GDM1 (cell line): ENCODE measurements at regions not wholly inside any gene's neighbourhood (a gene's known extent, or its start where the extent isn't known, plus 50 kb on each side); places are given as distances from the start of the nearest gene placed in this dataset.
"Not testable (repeated sequence)": the region's sequence is repeated elsewhere in the genome, so short reads cannot be mapped to it uniquely, and the experiment has no call there.

ENCODE experiments used
- DNase-seq: peaks from one replicate; lab custom pipeline; 2025; lab: John Stamatoyannopoulos, UW

GRCh38 chr1:234773936-234774677, 164.1 kb upstream of the IRF2BP2 start:
- no peak for DNase-seq

- DNase-seq, result peak; percentile 91
These were observed 162.6 kb upstream of the IRF2BP2 start for GRCh38 chr1:234772345-234773147.

GRCh38 chr1:234771642-234772344, 161.8 kb upstream of the IRF2BP2 start:
- no peak for DNase-seq

- no peak for DNase-seq
These were observed 161.1 kb upstream of the IRF2BP2 start for GRCh38 chr1:234770924-234771540.

- no peak for DNase-seq
These were observed 160.2 kb upstream of the IRF2BP2 start for GRCh38 chr1:234769986-234770795.

- no peak for DNase-seq
These were observed 159.5 kb upstream of the IRF2BP2 start for GRCh38 chr1:234769284-234769985.

GRCh38 chr1:234768569-234769283, 158.7 kb upstream of the IRF2BP2 start:
- DNase-seq, result no peak

GRCh38 chr1:234768171-234768568, 158.2 kb upstream of the IRF2BP2 start:
- DNase-seq, result no peak

GRCh38 chr1:234765672-234766071, 155.7 kb upstream of the IRF2BP2 start:
- no peak for DNase-seq

GRCh38 chr1:234765181-234765580, 155.2 kb upstream of the IRF2BP2 start:
- DNase-seq, result no peak

GRCh38 chr1:234763910-234764309, 153.9 kb upstream of the IRF2BP2 start:
- DNase-seq, result no peak

GRCh38 chr1:234763367-234763766, 153.4 kb upstream of the IRF2BP2 start:
- DNase-seq, result no peak

GRCh38 chr1:234762127-234762526, 152.1 kb upstream of the IRF2BP2 start:
- DNase-seq, result not testable (repeated sequence)

- DNase-seq, result no peak
These were observed 150.3 kb upstream of the IRF2BP2 start for GRCh38 chr1:234760303-234760723.

GRCh38 chr1:234759888-234760287, 149.9 kb upstream of the IRF2BP2 start:
- no peak for DNase-seq

GRCh38 chr1:234758851-234759250, 148.9 kb upstream of the IRF2BP2 start:
- DNase-seq, result no peak

GRCh38 chr1:234756857-234757256, 146.9 kb upstream of the IRF2BP2 start:
- no peak for DNase-seq

GRCh38 chr1:234756066-234756774, 146.2 kb upstream of the IRF2BP2 start:
- DNase-seq, result no peak

GRCh38 chr1:234755449-234755863, 145.5 kb upstream of the IRF2BP2 start:
- no peak for DNase-seq
